ENCODE measurements at regions not wholly inside any gene's neighbourhood (a gene's known extent, or its start where the extent isn't known, plus 50 kb on each side); places are given as distances from the start of the nearest gene placed in this dataset.
"Not testable (repeated sequence)": the region's sequence is repeated elsewhere in the genome, so short reads cannot be mapped to it uniquely, and the experiment has no call there.

- no peak overlapping the region for H3K27ac Mint-ChIP-seq
- H3K36me3 Mint-ChIP-seq (ENCODE audit: low read depth) = no peaks in the 10 kb centered on the region
- H3K27me3 Mint-ChIP-seq = no peaks in the 10 kb centered on the region
- H3K9me3 Mint-ChIP-seq = no peaks in the 10 kb centered on the region
- H3K4me1 Mint-ChIP-seq = no peaks in the 10 kb centered on the region
- DNase-seq = no peak
- intact Hi-C loops (cut with micrococcal nuclease) = no loop called here
- H3K4me3 Mint-ChIP-seq = no peak overlapping the region
Observed at GRCh38 chr4:127419431-127419830, 213.3 kb upstream of the INTU start.

- no peaks in the 10 kb centered on the region for H3K27me3 Mint-ChIP-seq
- no peak overlapping the region for H3K4me3 Mint-ChIP-seq
- no peaks in the 10 kb centered on the region for H3K4me1 Mint-ChIP-seq
- no peak overlapping the region for H3K27ac Mint-ChIP-seq
- no peaks in the 10 kb centered on the region for H3K36me3 Mint-ChIP-seq (ENCODE audit: low read depth)
- DNase-seq = no peak
- no peaks in the 10 kb centered on the region for H3K9me3 Mint-ChIP-seq
- intact Hi-C loops (cut with micrococcal nuclease) = no loop called here
Observed at GRCh38 chr4:127421437-127421836, 211.3 kb upstream of the INTU start.

GRCh38 chr4:127425202-127425845, 207.4 kb upstream of the INTU start:
- Mint-ChIP-seq H3K9me3 (no peaks in the 10 kb centered on the region), H3K4me1 (no peaks in the 10 kb centered on the region), H3K27ac (no peak overlapping the region), H3K27me3 (no peaks in the 10 kb centered on the region), H3K36me3 (ENCODE audit: low read depth) (no peaks in the 10 kb centered on the region), H3K4me3 (no peak overlapping the region)
- intact Hi-C loops (cut with micrococcal nuclease) = no loop called here
- DNase-seq = no peak

- H3K4me3 Mint-ChIP-seq = no peak overlapping the region
- H3K36me3 Mint-ChIP-seq (ENCODE audit: low read depth) = no peaks in the 10 kb centered on the region
- H3K4me1 Mint-ChIP-seq = no peaks in the 10 kb centered on the region
- H3K9me3 Mint-ChIP-seq = no peaks in the 10 kb centered on the region
- no peaks in the 10 kb centered on the region for H3K27me3 Mint-ChIP-seq
- DNase-seq = no peak
- intact Hi-C loops (cut with micrococcal nuclease) = no loop called here
- no peak overlapping the region for H3K27ac Mint-ChIP-seq
Observed at GRCh38 chr4:127425851-127426250, 206.9 kb upstream of the INTU start.

GRCh38 chr4:127441571-127441970, 191.2 kb upstream of the INTU start:
- Mint-ChIP-seq H3K27me3 (no peaks in the 10 kb centered on the region), H3K27ac (no peak overlapping the region), H3K4me1 (no peaks in the 10 kb centered on the region), H3K36me3 (ENCODE audit: low read depth) (no peaks in the 10 kb centered on the region), H3K9me3 (no peaks in the 10 kb centered on the region), H3K4me3 (no peak overlapping the region)
- DNase-seq = no peak
- intact Hi-C loops (cut with micrococcal nuclease) = no loop called here

GRCh38 chr4:127445471-127445870, 187.3 kb upstream of the INTU start:
- Mint-ChIP-seq H3K27me3 (no peaks in the 10 kb centered on the region), H3K4me1 (no peaks in the 10 kb centered on the region), H3K4me3 (no peak overlapping the region), H3K9me3 (no peaks in the 10 kb centered on the region), H3K36me3 (ENCODE audit: low read depth) (no peaks in the 10 kb centered on the region), H3K27ac (no peak overlapping the region)
- DNase-seq = no peak
- intact Hi-C loops (cut with micrococcal nuclease) = no loop called here

GRCh38 chr4:127446427-127446885, 186.3 kb upstream of the INTU start:
- DNase-seq = no peak
- H3K36me3 Mint-ChIP-seq (ENCODE audit: low read depth) = no peaks in the 10 kb centered on the region
- no peak overlapping the region for H3K4me3 Mint-ChIP-seq
- no peaks in the 10 kb centered on the region for H3K4me1 Mint-ChIP-seq
- no peaks in the 10 kb centered on the region for H3K9me3 Mint-ChIP-seq
- H3K27ac Mint-ChIP-seq = no peak overlapping the region
- intact Hi-C loops (cut with micrococcal nuclease) = no loop called here
- no peaks in the 10 kb centered on the region for H3K27me3 Mint-ChIP-seq

GRCh38 chr4:127448986-127449385, 183.8 kb upstream of the INTU start:
- DNase-seq = no peak
- Mint-ChIP-seq H3K4me1 (no peaks in the 10 kb centered on the region), H3K27me3 (no peaks in the 10 kb centered on the region), H3K36me3 (ENCODE audit: low read depth) (no peaks in the 10 kb centered on the region), H3K9me3 (no peaks in the 10 kb centered on the region), H3K4me3 (no peak overlapping the region), H3K27ac (no peak overlapping the region)
- intact Hi-C loops (cut with micrococcal nuclease) = no loop called here

GRCh38 chr4:127449449-127449848, 183.3 kb upstream of the INTU start:
- intact Hi-C loops (cut with micrococcal nuclease) = no loop called here
- Mint-ChIP-seq H3K36me3 (ENCODE audit: low read depth) (no peaks in the 10 kb centered on the region), H3K27ac (no peak overlapping the region), H3K4me3 (no peak overlapping the region), H3K27me3 (no peaks in the 10 kb centered on the region), H3K4me1 (no peaks in the 10 kb centered on the region), H3K9me3 (no peaks in the 10 kb centered on the region)
- no peak for DNase-seq

GRCh38 chr4:127450276-127450675, 182.5 kb upstream of the INTU start:
- no peak for DNase-seq
- no peaks in the 10 kb centered on the region for H3K36me3 Mint-ChIP-seq (ENCODE audit: low read depth)
- no peaks in the 10 kb centered on the region for H3K4me1 Mint-ChIP-seq
- no peak overlapping the region for H3K27ac Mint-ChIP-seq
- H3K9me3 Mint-ChIP-seq = no peaks in the 10 kb centered on the region
- no peaks in the 10 kb centered on the region for H3K27me3 Mint-ChIP-seq
- H3K4me3 Mint-ChIP-seq = no peak overlapping the region
- intact Hi-C loops (cut with micrococcal nuclease) = no loop called here

GRCh38 chr4:127463883-127464282, 168.9 kb upstream of the INTU start:
- no peak for DNase-seq
- intact Hi-C loops (cut with micrococcal nuclease) = no loop called here
- H3K36me3 Mint-ChIP-seq (ENCODE audit: low read depth) = no peaks in the 10 kb centered on the region
- H3K27ac Mint-ChIP-seq = no peak overlapping the region
- no peaks in the 10 kb centered on the region for H3K4me1 Mint-ChIP-seq
- no peaks in the 10 kb centered on the region for H3K27me3 Mint-ChIP-seq
- H3K9me3 Mint-ChIP-seq = no peaks in the 10 kb centered on the region
- no peak overlapping the region for H3K4me3 Mint-ChIP-seq

- Mint-ChIP-seq H3K27ac (no peak overlapping the region), H3K27me3 (no peaks in the 10 kb centered on the region), H3K36me3 (ENCODE audit: low read depth) (no peaks in the 10 kb centered on the region), H3K4me3 (no peak overlapping the region), H3K4me1 (no peaks in the 10 kb centered on the region), H3K9me3 (no peaks in the 10 kb centered on the region)
- DNase-seq = no peak
- intact Hi-C loops (cut with micrococcal nuclease) = no loop called here
Observed at GRCh38 chr4:127469542-127469941, 163.2 kb upstream of the INTU start.

GRCh38 chr4:127469959-127470809, 162.6 kb upstream of the INTU start:
- Mint-ChIP-seq H3K27me3 (no peaks in the 10 kb centered on the region), H3K27ac (no peak overlapping the region), H3K4me3 (no peak overlapping the region), H3K9me3 (no peaks in the 10 kb centered on the region), H3K4me1 (no peaks in the 10 kb centered on the region), H3K36me3 (ENCODE audit: low read depth) (no peaks in the 10 kb centered on the region)
- no peak for DNase-seq
- intact Hi-C loops (cut with micrococcal nuclease) = no loop called here

- intact Hi-C loops (cut with micrococcal nuclease); H3K27ac Mint-ChIP-seq; H3K4me3 Mint-ChIP-seq; H3K36me3 Mint-ChIP-seq (ENCODE audit: low read depth); H3K9me3 Mint-ChIP-seq; H3K4me1 Mint-ChIP-seq; DNase-seq; H3K27me3 Mint-ChIP-seq: not testable (repeated sequence)
Observed at GRCh38 chr4:127478271-127478670, 154.5 kb upstream of the INTU start.
